A549 (cell line): ENCODE measurements at regions not wholly inside any gene's neighbourhood (a gene's known extent, or its start where the extent isn't known, plus 50 kb on each side); places are given as distances from the start of the nearest gene placed in this dataset.

Experiments used
- ATAC-seq, 2 experiments: fragments of 200-7000 bp in 1 of 2; fragments of >200 bp in 1 of 2; cut with Nextera tagmentation in 1 of 2; cut with Tn5 transposase in 1 of 2; 3 replicates each; pipeline versions ENCODE4 v1.8.0 to v1.9.1; 2018 to 2020; ENCODE audit warnings: mild to moderate bottlenecking in 1 of 2, moderate library complexity in 1 of 2
- CTCF ChIA-PET: fragments of 300-600 bp; sonication (Branson Sonifier 250); formaldehyde crosslinking; extraction: SDS; loops from one replicate; lab custom pipeline; 2021; ENCODE audit warnings: antibody characterized with exemption, inconsistent platforms; lab: Yijun Ruan, JAX
- POLR2A ChIA-PET: fragments of 350-600 bp; formaldehyde crosslinking; extraction: SDS; loops from one replicate; lab custom pipeline; 2021; ENCODE audit warnings: antibody characterized with exemption, inconsistent platforms; lab: Yijun Ruan, JAX
- DNase-seq, 2 experiments: peaks; one replicate each; pipeline versions ENCODE4 v3.0.0 to v3.0.0-alpha.2; 2011 to 2016; ENCODE audit warnings: low read depth in 1 of 2, low spot score in 1 of 2
- FAIRE-seq: peaks from 2 replicates; lab custom pipeline; 2011; peaks lifted over from hg19 to GRCh38; lab: Jason Lieb, UNC
- H3K27ac ChIP-seq, 2 experiments: fragments of >200 bp; sonication (Bioruptor Twin); formaldehyde crosslinking; 3 replicates each; pipeline ENCODE4 v1.5.1; 2016 to 2017
- H3K4me1 ChIP-seq: fragments of >200 bp; sonication (Bioruptor Twin); formaldehyde crosslinking; 3 replicates; pipeline ENCODE4 v1.6.1; 2016
- H3K4me2 ChIP-seq: fragments of >200 bp; sonication (Bioruptor Twin); formaldehyde crosslinking; 3 replicates; pipeline ENCODE4 v1.6.1; 2016
- H3K4me3 ChIP-seq: fragments of >200 bp; sonication (Bioruptor Twin); formaldehyde crosslinking; 3 replicates; pipeline ENCODE4 v1.5.1; 2016
- H3K9me3 ChIP-seq: fragments of >200 bp; sonication (Bioruptor Twin); formaldehyde crosslinking; 3 replicates; pipeline ENCODE4 v1.6.1; 2016
- CBX2 ChIP-seq: fragments of 200-600 bp; sonication (generic); IDR thresholded peaks from 2 replicates; pipeline ENCODE4 v1.6.1; 2016; ENCODE audit warnings: low read depth, mild to moderate bottlenecking, borderline replicate concordance
- CBX8 ChIP-seq: fragments of 200-600 bp; sonication (generic); IDR thresholded peaks from 2 replicates; pipeline ENCODE4 v1.6.1; 2016
- CHD2 ChIP-seq: fragments of 150-350 bp; IDR thresholded peaks from 2 replicates; pipeline ENCODE4 v1.6.1; 2014; ENCODE audit warnings: low read length; ENCODE audit not compliant: partially characterized antibody
- CHD4 ChIP-seq: fragments of 200-600 bp; sonication (generic); IDR thresholded peaks from 2 replicates; pipeline ENCODE4 v1.6.1; 2016; ENCODE audit warnings: antibody characterized with exemption, mild to moderate bottlenecking, borderline replicate concordance
- FOSL2 ChIP-seq, 2 experiments: fragments of 450-650 bp in 1 of 2; fragments of >200 bp in 1 of 2; sonication (Bioruptor Twin) in 1 of 2; formaldehyde crosslinking; IDR thresholded peaks; 2 replicates each; pipeline versions ENCODE4 v1.5.0 to v1.6.1; 2016 to 2020; ENCODE audit warnings: mild to moderate bottlenecking in 1 of 2, moderate library complexity in 1 of 2
- HOXA7 ChIP-seq: fragments of 250-450 bp; sonication (Bioruptor Pico); IDR thresholded peaks from 2 replicates; pipeline ENCODE4 v1.5.0; 2020; ENCODE audit warnings: mild to moderate bottlenecking, moderate library complexity
- HOXB13 ChIP-seq: fragments of 250-450 bp; sonication (Bioruptor Pico); IDR thresholded peaks from 2 replicates; pipeline ENCODE4 v1.5.0; 2020; ENCODE audit warnings: low read depth, mild to moderate bottlenecking, moderate library complexity
- HOXB5 ChIP-seq: fragments of 250-450 bp; sonication (Bioruptor Pico); IDR thresholded peaks from 2 replicates; pipeline ENCODE4 v1.5.0; 2020; ENCODE audit warnings: mild to moderate bottlenecking, moderate library complexity
- MYC ChIP-seq: IDR thresholded peaks from 2 replicates; pipeline ENCODE4 v1.6.1; 2012; ENCODE audit warnings: mild to moderate bottlenecking, inconsistent platforms, low read length, improper control_type of control experiment, borderline replicate concordance
- POLR2AphosphoS2 ChIP-seq: conservative IDR thresholded peaks from 2 replicates; pipeline ENCODE4 v1.6.1; 2012; ENCODE audit warnings: low read length, improper control_type of control experiment, inconsistent platforms
- RAD21 ChIP-seq, 2 experiments: fragments of >200 bp in 1 of 2; sonication (Bioruptor Twin) in 1 of 2; formaldehyde crosslinking in 1 of 2; IDR thresholded peaks in 1 of 2; conservative IDR thresholded peaks in 1 of 2; 2 replicates in 1 of 2; 3 replicates in 1 of 2; pipeline ENCODE4 v1.6.1; 2012 to 2018; ENCODE audit warnings: inconsistent platforms in 1 of 2
- RARB ChIP-seq: fragments of 250-450 bp; sonication (Bioruptor Pico); IDR thresholded peaks from 2 replicates; pipeline ENCODE4 v1.8.0; 2021; ENCODE audit warnings: mild to moderate bottlenecking, moderate library complexity
- RNF2 ChIP-seq: fragments of 200-600 bp; sonication (generic); IDR thresholded peaks from 2 replicates; pipeline ENCODE4 v1.6.1; 2016; ENCODE audit warnings: low read depth, mild to moderate bottlenecking, antibody characterized with exemption, moderate library complexity, borderline replicate concordance
- SREBF2 ChIP-seq: fragments of 450-650 bp; IDR thresholded peaks from 2 replicates; pipeline ENCODE4 v1.6.1; 2014; ENCODE audit warnings: mild to moderate bottlenecking, moderate library complexity
- TP53 ChIP-seq: fragments of 250-450 bp; sonication (Bioruptor Pico); IDR thresholded peaks from 2 replicates; pipeline ENCODE4 v1.5.0; 2021; ENCODE audit warnings: mild to moderate bottlenecking, moderate library complexity
- ZFP36 ChIP-seq: fragments of 450-650 bp; IDR thresholded peaks from 2 replicates; pipeline ENCODE4 v1.6.1; 2014; ENCODE audit warnings: borderline replicate concordance; ENCODE audit not compliant: partially characterized antibody
- ZSCAN20 ChIP-seq: fragments of 250-450 bp; sonication (Bioruptor Pico); IDR thresholded peaks from 2 replicates; pipeline ENCODE4 v1.8.0; 2022; ENCODE audit warnings: mild to moderate bottlenecking, moderate library complexity
- WGBS: methylation state at CpG from one replicate; pipeline ENCODE4 v1.1.6; 2017; ENCODE audit errors: missing lambda C conversion rate; 5-methylcytosine and 5-hydroxymethylcytosine counted together
- TF ChIP-seq, protein P1 (sequence below): IDR thresholded peaks from 2 replicates; pipeline ENCODE4 v1.6.1; 2012
- TF ChIP-seq, protein P2 (sequence below): fragments of >200 bp; sonication (Bioruptor Twin); formaldehyde crosslinking; IDR thresholded peaks from 3 replicates; pipeline ENCODE4 v1.5.1; 2016
- TF ChIP-seq, protein P3 (sequence below): IDR thresholded peaks from 2 replicates; pipeline ENCODE4 v1.6.1; 2012
- TF ChIP-seq, protein P4 (sequence below): fragments of >200 bp; sonication (Bioruptor Twin); formaldehyde crosslinking; IDR thresholded peaks from 3 replicates; pipeline ENCODE4 v1.6.1; 2016

DNA sequence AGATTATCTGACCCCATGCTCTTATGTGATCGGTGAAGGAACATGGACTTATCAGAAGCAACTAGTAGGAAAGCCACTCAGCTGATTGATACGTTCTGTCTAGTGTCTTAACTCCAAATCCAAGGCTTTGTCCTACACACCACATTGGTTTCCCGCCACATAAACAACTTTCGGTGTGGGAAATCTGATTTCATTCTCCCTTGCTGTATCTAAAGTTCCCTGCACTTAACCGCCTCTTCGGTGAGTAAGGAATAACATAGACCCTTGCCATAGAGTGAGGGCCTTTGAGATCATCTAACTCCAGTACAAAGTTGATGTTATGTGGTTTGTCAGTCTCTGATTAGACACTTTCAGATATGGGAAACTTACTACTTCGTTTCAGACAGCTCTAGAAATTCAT, 538.2 kb upstream of the TNP1 start:
- DNase-seq (no peak), ATAC-seq (no peak), FAIRE-seq (no peak)
- Histone ChIP-seq H3K4me1 (peaks cover 44% of the 10 kb centered on the region), H3K4me3 (no peak overlapping the region), H3K27ac (no peak overlapping the region), H3K9me3 (no peaks in the 10 kb centered on the region), H3K4me2 (no peak overlapping the region)
- ChIA-PET CTCF (no interaction called here), POLR2A (no interaction called here)
- WGBS = 78% methylated on average over 7 of the region's 7 CpGs
- TF ChIP-seq SREBF2 = no peak
- TF ChIP-seq RARB (CRISPR knock-in tag) = no peak
- TF ChIP-seq HOXA7 (CRISPR knock-in tag) = no peak
- TF ChIP-seq, protein P1, sequence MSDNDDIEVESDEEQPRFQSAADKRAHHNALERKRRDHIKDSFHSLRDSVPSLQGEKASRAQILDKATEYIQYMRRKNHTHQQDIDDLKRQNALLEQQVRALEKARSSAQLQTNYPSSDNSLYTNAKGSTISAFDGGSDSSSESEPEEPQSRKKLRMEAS = no peak
- no peak for TF ChIP-seq RAD21 (conservative IDR thresholded peaks at IDR 0.05 in 1 of 2, IDR thresholded peaks at IDR 0.05 in 1 of 2)
- TF ChIP-seq, protein P2, sequence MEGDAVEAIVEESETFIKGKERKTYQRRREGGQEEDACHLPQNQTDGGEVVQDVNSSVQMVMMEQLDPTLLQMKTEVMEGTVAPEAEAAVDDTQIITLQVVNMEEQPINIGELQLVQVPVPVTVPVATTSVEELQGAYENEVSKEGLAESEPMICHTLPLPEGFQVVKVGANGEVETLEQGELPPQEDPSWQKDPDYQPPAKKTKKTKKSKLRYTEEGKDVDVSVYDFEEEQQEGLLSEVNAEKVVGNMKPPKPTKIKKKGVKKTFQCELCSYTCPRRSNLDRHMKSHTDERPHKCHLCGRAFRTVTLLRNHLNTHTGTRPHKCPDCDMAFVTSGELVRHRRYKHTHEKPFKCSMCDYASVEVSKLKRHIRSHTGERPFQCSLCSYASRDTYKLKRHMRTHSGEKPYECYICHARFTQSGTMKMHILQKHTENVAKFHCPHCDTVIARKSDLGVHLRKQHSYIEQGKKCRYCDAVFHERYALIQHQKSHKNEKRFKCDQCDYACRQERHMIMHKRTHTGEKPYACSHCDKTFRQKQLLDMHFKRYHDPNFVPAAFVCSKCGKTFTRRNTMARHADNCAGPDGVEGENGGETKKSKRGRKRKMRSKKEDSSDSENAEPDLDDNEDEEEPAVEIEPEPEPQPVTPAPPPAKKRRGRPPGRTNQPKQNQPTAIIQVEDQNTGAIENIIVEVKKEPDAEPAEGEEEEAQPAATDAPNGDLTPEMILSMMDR = no peak
- no peak for TF ChIP-seq ZSCAN20 (CRISPR knock-in tag)
- TF ChIP-seq RNF2 = no peak
- TF ChIP-seq, protein P3, sequence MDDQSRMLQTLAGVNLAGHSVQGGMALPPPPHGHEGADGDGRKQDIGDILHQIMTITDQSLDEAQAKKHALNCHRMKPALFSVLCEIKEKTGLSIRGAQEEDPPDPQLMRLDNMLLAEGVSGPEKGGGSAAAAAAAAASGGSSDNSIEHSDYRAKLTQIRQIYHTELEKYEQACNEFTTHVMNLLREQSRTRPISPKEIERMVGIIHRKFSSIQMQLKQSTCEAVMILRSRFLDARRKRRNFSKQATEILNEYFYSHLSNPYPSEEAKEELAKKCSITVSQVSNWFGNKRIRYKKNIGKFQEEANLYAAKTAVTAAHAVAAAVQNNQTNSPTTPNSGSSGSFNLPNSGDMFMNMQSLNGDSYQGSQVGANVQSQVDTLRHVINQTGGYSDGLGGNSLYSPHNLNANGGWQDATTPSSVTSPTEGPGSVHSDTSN = no peak

- WGBS = 20% methylated on average over 1 of the region's 2 CpGs
- TF ChIP-seq ZFP36 = no peak
- no peak for TF ChIP-seq CBX8
- no peak for TF ChIP-seq POLR2AphosphoS2
- no peak for TF ChIP-seq MYC
- no peak for TF ChIP-seq FOSL2 (IDR thresholded peaks at IDR 0.05)
- no peak for TF ChIP-seq FOSL2 (CRISPR knock-in tag; IDR thresholded peaks at IDR 0.05)
- TF ChIP-seq CHD2 = no peak
- no peak for TF ChIP-seq HOXB13
- TF ChIP-seq TP53 (CRISPR knock-in tag) = no peak
- TF ChIP-seq, protein P1 = no peak
- no peak for TF ChIP-seq CBX2
- TF ChIP-seq, protein P4, sequence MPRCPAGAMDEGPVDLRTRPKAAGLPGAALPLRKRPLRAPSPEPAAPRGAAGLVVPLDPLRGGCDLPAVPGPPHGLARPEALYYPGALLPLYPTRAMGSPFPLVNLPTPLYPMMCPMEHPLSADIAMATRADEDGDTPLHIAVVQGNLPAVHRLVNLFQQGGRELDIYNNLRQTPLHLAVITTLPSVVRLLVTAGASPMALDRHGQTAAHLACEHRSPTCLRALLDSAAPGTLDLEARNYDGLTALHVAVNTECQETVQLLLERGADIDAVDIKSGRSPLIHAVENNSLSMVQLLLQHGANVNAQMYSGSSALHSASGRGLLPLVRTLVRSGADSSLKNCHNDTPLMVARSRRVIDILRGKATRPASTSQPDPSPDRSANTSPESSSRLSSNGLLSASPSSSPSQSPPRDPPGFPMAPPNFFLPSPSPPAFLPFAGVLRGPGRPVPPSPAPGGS = no peak
- no peak for TF ChIP-seq CHD4
- no peak for TF ChIP-seq HOXB5
- no peak for TF ChIP-seq HOXA7 (CRISPR knock-in tag)
- TF ChIP-seq, all 56 proteins: peak for 0
- DNase-seq (no peak), ATAC-seq (peak in 1 of 2 experiments; percentile 53; a peak in 3 of 6 replicates), FAIRE-seq (no peak)
- Histone ChIP-seq H3K4me2 (peak overlapping the region; percentile 50), H3K4me3 (no peak overlapping the region), H3K9me3 (no peaks in the 10 kb centered on the region), H3K27ac (peak overlapping the region; percentile 29 to 56; a peak in 3 of 6 replicates), H3K4me1 (peaks cover 38% of the 10 kb centered on the region)
- CTCF ChIA-PET = no interaction called here
- POLR2A ChIA-PET = no interaction called here
These were observed 536.7 kb upstream of the TNP1 start for GRCh38 chr2:217396586-217396985.
